ENCODE measurements at regions not wholly inside any gene's neighbourhood (a gene's known extent, or its start where the extent isn't known, plus 50 kb on each side); places are given as distances from the start of the nearest gene placed in this dataset.

DNA sequence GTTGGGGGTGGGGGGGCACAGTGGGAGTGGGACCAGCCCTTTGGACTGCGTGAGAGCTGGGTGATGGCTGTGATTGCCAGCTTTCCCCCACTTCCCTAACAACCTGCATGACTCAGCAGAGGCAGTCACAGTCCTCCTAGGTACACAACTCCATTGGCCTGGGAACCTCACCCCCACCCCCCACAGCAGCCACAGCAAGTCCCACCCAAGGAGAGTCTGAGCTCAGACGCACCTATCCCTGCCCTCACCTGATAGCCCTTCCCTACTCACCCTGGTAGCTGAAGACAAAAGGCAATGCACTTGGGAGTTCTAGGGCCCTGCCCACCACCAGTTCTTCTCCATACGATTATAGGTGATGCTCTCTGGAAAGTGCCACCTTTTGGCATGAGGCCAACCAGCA lies 188.9 kb downstream of the ZNF648 start:
- TF ChIP-seq, protein P1, sequence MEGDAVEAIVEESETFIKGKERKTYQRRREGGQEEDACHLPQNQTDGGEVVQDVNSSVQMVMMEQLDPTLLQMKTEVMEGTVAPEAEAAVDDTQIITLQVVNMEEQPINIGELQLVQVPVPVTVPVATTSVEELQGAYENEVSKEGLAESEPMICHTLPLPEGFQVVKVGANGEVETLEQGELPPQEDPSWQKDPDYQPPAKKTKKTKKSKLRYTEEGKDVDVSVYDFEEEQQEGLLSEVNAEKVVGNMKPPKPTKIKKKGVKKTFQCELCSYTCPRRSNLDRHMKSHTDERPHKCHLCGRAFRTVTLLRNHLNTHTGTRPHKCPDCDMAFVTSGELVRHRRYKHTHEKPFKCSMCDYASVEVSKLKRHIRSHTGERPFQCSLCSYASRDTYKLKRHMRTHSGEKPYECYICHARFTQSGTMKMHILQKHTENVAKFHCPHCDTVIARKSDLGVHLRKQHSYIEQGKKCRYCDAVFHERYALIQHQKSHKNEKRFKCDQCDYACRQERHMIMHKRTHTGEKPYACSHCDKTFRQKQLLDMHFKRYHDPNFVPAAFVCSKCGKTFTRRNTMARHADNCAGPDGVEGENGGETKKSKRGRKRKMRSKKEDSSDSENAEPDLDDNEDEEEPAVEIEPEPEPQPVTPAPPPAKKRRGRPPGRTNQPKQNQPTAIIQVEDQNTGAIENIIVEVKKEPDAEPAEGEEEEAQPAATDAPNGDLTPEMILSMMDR (IDR thresholded peaks at IDR 0.05) = no peak
- TF ChIP-seq GABPA (IDR thresholded peaks at IDR 0.05; ENCODE audit: low read depth) (no peak), POLR2AphosphoS5 (IDR thresholded peaks at IDR 0.05; ENCODE audit: low read depth, low read length) (no peak), TCF12 (IDR thresholded peaks at IDR 0.05) (no peak), MEF2A (IDR thresholded peaks at IDR 0.05; ENCODE audit: borderline replicate concordance, low read depth) (no peak), EP300 (IDR thresholded peaks at IDR 0.05; ENCODE audit: borderline replicate concordance in 1 of 2, low read depth in 1 of 2, low read length in 1 of 2) (no peak), FOXM1 (IDR thresholded peaks at IDR 0.05; ENCODE audit: low read depth) (no peak), RFX5 (IDR thresholded peaks at IDR 0.05; ENCODE audit: low read length) (no peak), SIN3A (IDR thresholded peaks at IDR 0.05; ENCODE audit: borderline replicate concordance, low read depth, low read length) (no peak), JUND (IDR thresholded peaks at IDR 0.05) (no peak)
- TF ChIP-seq, protein P2, sequence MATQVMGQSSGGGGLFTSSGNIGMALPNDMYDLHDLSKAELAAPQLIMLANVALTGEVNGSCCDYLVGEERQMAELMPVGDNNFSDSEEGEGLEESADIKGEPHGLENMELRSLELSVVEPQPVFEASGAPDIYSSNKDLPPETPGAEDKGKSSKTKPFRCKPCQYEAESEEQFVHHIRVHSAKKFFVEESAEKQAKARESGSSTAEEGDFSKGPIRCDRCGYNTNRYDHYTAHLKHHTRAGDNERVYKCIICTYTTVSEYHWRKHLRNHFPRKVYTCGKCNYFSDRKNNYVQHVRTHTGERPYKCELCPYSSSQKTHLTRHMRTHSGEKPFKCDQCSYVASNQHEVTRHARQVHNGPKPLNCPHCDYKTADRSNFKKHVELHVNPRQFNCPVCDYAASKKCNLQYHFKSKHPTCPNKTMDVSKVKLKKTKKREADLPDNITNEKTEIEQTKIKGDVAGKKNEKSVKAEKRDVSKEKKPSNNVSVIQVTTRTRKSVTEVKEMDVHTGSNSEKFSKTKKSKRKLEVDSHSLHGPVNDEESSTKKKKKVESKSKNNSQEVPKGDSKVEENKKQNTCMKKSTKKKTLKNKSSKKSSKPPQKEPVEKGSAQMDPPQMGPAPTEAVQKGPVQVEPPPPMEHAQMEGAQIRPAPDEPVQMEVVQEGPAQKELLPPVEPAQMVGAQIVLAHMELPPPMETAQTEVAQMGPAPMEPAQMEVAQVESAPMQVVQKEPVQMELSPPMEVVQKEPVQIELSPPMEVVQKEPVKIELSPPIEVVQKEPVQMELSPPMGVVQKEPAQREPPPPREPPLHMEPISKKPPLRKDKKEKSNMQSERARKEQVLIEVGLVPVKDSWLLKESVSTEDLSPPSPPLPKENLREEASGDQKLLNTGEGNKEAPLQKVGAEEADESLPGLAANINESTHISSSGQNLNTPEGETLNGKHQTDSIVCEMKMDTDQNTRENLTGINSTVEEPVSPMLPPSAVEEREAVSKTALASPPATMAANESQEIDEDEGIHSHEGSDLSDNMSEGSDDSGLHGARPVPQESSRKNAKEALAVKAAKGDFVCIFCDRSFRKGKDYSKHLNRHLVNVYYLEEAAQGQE (IDR thresholded peaks at IDR 0.05; ENCODE audit: low read depth, low read length) = no peak
- TF ChIP-seq, protein P3, sequence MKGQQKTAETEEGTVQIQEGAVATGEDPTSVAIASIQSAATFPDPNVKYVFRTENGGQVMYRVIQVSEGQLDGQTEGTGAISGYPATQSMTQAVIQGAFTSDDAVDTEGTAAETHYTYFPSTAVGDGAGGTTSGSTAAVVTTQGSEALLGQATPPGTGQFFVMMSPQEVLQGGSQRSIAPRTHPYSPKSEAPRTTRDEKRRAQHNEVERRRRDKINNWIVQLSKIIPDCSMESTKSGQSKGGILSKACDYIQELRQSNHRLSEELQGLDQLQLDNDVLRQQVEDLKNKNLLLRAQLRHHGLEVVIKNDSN (IDR thresholded peaks at IDR 0.05; ENCODE audit: borderline replicate concordance, low read depth) = no peak
- TF ChIP-seq, protein P4, sequence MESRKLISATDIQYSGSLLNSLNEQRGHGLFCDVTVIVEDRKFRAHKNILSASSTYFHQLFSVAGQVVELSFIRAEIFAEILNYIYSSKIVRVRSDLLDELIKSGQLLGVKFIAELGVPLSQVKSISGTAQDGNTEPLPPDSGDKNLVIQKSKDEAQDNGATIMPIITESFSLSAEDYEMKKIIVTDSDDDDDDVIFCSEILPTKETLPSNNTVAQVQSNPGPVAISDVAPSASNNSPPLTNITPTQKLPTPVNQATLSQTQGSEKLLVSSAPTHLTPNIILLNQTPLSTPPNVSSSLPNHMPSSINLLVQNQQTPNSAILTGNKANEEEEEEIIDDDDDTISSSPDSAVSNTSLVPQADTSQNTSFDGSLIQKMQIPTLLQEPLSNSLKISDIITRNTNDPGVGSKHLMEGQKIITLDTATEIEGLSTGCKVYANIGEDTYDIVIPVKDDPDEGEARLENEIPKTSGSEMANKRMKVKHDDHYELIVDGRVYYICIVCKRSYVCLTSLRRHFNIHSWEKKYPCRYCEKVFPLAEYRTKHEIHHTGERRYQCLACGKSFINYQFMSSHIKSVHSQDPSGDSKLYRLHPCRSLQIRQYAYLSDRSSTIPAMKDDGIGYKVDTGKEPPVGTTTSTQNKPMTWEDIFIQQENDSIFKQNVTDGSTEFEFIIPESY (IDR thresholded peaks at IDR 0.05; ENCODE audit: borderline replicate concordance, low read depth) = no peak

Data from SK-N-SH (cell line).